T-cell (primary cell): ENCODE measurements at regions not wholly inside any gene's neighbourhood (a gene's known extent, or its start where the extent isn't known, plus 50 kb on each side); places are given as distances from the start of the nearest gene placed in this dataset.

ENCODE experiments used
- ATAC-seq, 4 experiments: fragments of 200-7000 bp in 3 of 4; fragments of 150-1000 bp in 1 of 4; cut with Tn5 transposase; replicated peaks in 1 of 4; 1 replicate in 3 of 4; 2 replicates in 1 of 4; pipeline ENCODE4 v1.10.0; 2021; ENCODE audit warnings: moderate library complexity in 3 of 4, mild to moderate bottlenecking in 2 of 4, moderate number of reproducible peaks in 1 of 4
- CTCF ChIA-PET, 2 donors: fragments of 300-600 bp; sonication (Branson Sonifier 250); formaldehyde crosslinking; loops; one replicate each; lab custom pipeline; 2022; ENCODE audit warnings: antibody characterized with exemption in 2 of 2; lab: Charles Lee
- POLR2A ChIA-PET, 2 donors: fragments of 300-600 bp; sonication (Branson Sonifier 250); formaldehyde crosslinking; loops; one replicate each; lab custom pipeline; 2022; ENCODE audit warnings: antibody characterized with exemption in 2 of 2; lab: Charles Lee
- DNase-seq, 35 experiments: peaks; one replicate each; pipeline versions ENCODE4 v3.0.0 to v3.0.0-alpha.2; 2013 to 2023
- H3K27ac ChIP-seq: one replicate; pipeline ENCODE4 v1.5.1; 2013; ENCODE audit warnings: low read length
- H3K27me3 ChIP-seq, 2 experiments: replicated peaks in 1 of 2; 1 replicate in 1 of 2; 2 replicates in 1 of 2; pipeline versions ENCODE4 v1.6.1 to v1.7.0; 2013; ENCODE audit warnings: low read length in 1 of 2, mixed read lengths in 1 of 2; ENCODE audit not compliant: control insufficient read depth in 2 of 2, insufficient read depth in 2 of 2; ENCODE audit errors: extremely low read depth in 1 of 2
- H3K36me3 ChIP-seq, 2 donors: 1 replicate in 1 of 2; 2 replicates in 1 of 2; pipeline versions ENCODE4 v1.6.1 to v1.7.0; 2013; ENCODE audit warnings: low read length in 1 of 2; ENCODE audit not compliant: control insufficient read depth in 2 of 2, insufficient read depth in 1 of 2; ENCODE audit errors: extremely low read depth in 1 of 2
- H3K4me1 ChIP-seq, 2 experiments: 1 replicate in 1 of 2; 2 replicates in 1 of 2; pipeline versions ENCODE4 v1.6.1 to v1.7.0; 2013; ENCODE audit warnings: low read length in 2 of 2, mixed read lengths in 1 of 2; ENCODE audit not compliant: insufficient read depth in 2 of 2, control insufficient read depth in 1 of 2; ENCODE audit errors: extremely low read depth in 1 of 2
- H3K4me3 ChIP-seq, 2 donors: 1 replicate in 1 of 2; 2 replicates in 1 of 2; pipeline versions ENCODE4 v1.5.1 to v1.7.0; 2013; ENCODE audit warnings: mild to moderate bottlenecking in 2 of 2, low read length in 1 of 2, moderate library complexity in 1 of 2; ENCODE audit not compliant: control insufficient read depth in 1 of 2; ENCODE audit errors: extremely low read depth in 1 of 2
- H3K9me3 ChIP-seq: 2 replicates; pipeline ENCODE4 v1.7.0; 2013
- H3K27ac Mint-ChIP-seq, 2 donors: one replicate each; pipeline ENCODE4 v1.8.0; 2020 to 2021; ENCODE audit warnings: mild to moderate bottlenecking in 2 of 2, mixed read lengths in 2 of 2
- H3K27me3 Mint-ChIP-seq, 2 donors: one replicate each; pipeline ENCODE4 v1.8.0; 2021 to 2022; ENCODE audit warnings: mixed read lengths in 2 of 2
- H3K36me3 Mint-ChIP-seq: one replicate; pipeline ENCODE4 v1.8.0; 2021; ENCODE audit warnings: mixed read lengths
- H3K4me1 Mint-ChIP-seq, 3 donors: one replicate each; pipeline ENCODE4 v1.8.0; 2020 to 2022; ENCODE audit warnings: mixed read lengths in 3 of 3, mild to moderate bottlenecking in 1 of 3
- H3K4me3 Mint-ChIP-seq, 3 donors: one replicate each; pipeline ENCODE4 v1.8.0; 2020 to 2022; ENCODE audit warnings: mild to moderate bottlenecking in 3 of 3, mixed read lengths in 3 of 3, moderate library complexity in 3 of 3
- H3K9me3 Mint-ChIP-seq, 3 donors: one replicate each; pipeline ENCODE4 v1.8.0; 2020 to 2022; ENCODE audit warnings: mixed read lengths in 3 of 3
- WGBS: methylation state at CpG from one replicate; pipeline ENCODE4 v1.1.5; 2013; ENCODE audit warnings: missing lambda C conversion rate; ENCODE audit not compliant: insufficient coverage; 5-methylcytosine and 5-hydroxymethylcytosine counted together

GRCh38 chr1:165067829-165068228 is 288.7 kb downstream of the LMX1A start:
- Mint-ChIP-seq H3K4me1 (no peaks in the 10 kb centered on the region), H3K4me3 (no peak overlapping the region), H3K36me3 (no peaks in the 10 kb centered on the region), H3K9me3 (no peaks in the 10 kb centered on the region), H3K27me3 (no peaks in the 10 kb centered on the region), H3K27ac (no peak overlapping the region)
- no peaks in the 10 kb centered on the region for H3K4me1 ChIP-seq
- H3K4me3 ChIP-seq = no peak overlapping the region
- POLR2A ChIA-PET = no interaction called here
- no peaks in the 10 kb centered on the region for H3K9me3 ChIP-seq
- CTCF ChIA-PET = interaction anchor here (0.6 kb wide), 2 partner anchors 41 to 69 kb away, joined by 3 read pairs; no protein-coding TSS in a partner anchor
- H3K27ac ChIP-seq = no peak overlapping the region
- DNase-seq = no peak
- H3K36me3 ChIP-seq = no peaks in the 10 kb centered on the region
- no peaks in the 10 kb centered on the region for H3K27me3 ChIP-seq
- ATAC-seq = no peak
- WGBS = no CpG with 5 or more reads among the region's 2 CpGs

- H3K36me3 Mint-ChIP-seq = no peaks in the 10 kb centered on the region
- no peak overlapping the region for H3K4me3 ChIP-seq
- WGBS = 63% methylated on average over 5 of the region's 6 CpGs
- H3K27ac Mint-ChIP-seq = no peak overlapping the region
- ATAC-seq (no peak), DNase-seq (no peak)
- no peaks in the 10 kb centered on the region for H3K4me1 Mint-ChIP-seq
- no peaks in the 10 kb centered on the region for H3K27me3 Mint-ChIP-seq
- ChIA-PET POLR2A (no interaction called here), CTCF (no interaction called here)
- no peak overlapping the region for H3K27ac ChIP-seq
- H3K36me3 ChIP-seq = no peaks in the 10 kb centered on the region
- no peak overlapping the region for H3K4me3 Mint-ChIP-seq
- H3K4me1 ChIP-seq = no peaks in the 10 kb centered on the region
- no peaks in the 10 kb centered on the region for H3K9me3 ChIP-seq
- H3K27me3 ChIP-seq = no peaks in the 10 kb centered on the region
- no peaks in the 10 kb centered on the region for H3K9me3 Mint-ChIP-seq
Measured at GRCh38 chr1:165063181-165063965, 293.1 kb downstream of the LMX1A start.

GRCh38 chr1:165062346-165062745 is 294.2 kb downstream of the LMX1A start:
- POLR2A ChIA-PET = no interaction called here
- Histone ChIP-seq H3K27ac (no peak overlapping the region), H3K27me3 (no peaks in the 10 kb centered on the region), H3K36me3 (no peaks in the 10 kb centered on the region), H3K4me1 (no peaks in the 10 kb centered on the region), H3K4me3 (no peak overlapping the region), H3K9me3 (no peaks in the 10 kb centered on the region)
- Mint-ChIP-seq H3K9me3 (no peaks in the 10 kb centered on the region), H3K4me1 (no peaks in the 10 kb centered on the region), H3K27me3 (peaks cover 0 to 2% of the 10 kb centered on the region in 2 donors), H3K4me3 (no peak overlapping the region), H3K27ac (no peak overlapping the region), H3K36me3 (no peaks in the 10 kb centered on the region)
- CTCF ChIA-PET = no interaction called here
- DNase-seq = no peak
- 50% methylated on average over 1 of the region's 4 CpGs for whole genome bisulfite sequencing
- ATAC-seq = no peak

GRCh38 chr1:165060285-165060793 is 296.2 kb downstream of the LMX1A start:
- no peaks in the 10 kb centered on the region for H3K27me3 ChIP-seq
- DNase-seq = no peak
- H3K4me3 Mint-ChIP-seq = no peak overlapping the region
- no peaks in the 10 kb centered on the region for H3K36me3 Mint-ChIP-seq
- WGBS = 87% methylated on average over 5 of the region's 6 CpGs
- H3K4me3 ChIP-seq = no peak overlapping the region
- H3K36me3 ChIP-seq = no peaks in the 10 kb centered on the region
- H3K9me3 ChIP-seq = no peaks in the 10 kb centered on the region
- no peak for ATAC-seq
- no peaks in the 10 kb centered on the region for H3K4me1 ChIP-seq
- no peak overlapping the region for H3K27ac Mint-ChIP-seq
- CTCF ChIA-PET = no interaction called here
- H3K27ac ChIP-seq = no peak overlapping the region
- no peaks in the 10 kb centered on the region for H3K9me3 Mint-ChIP-seq
- H3K4me1 Mint-ChIP-seq = no peaks in the 10 kb centered on the region
- POLR2A ChIA-PET = no interaction called here
- H3K27me3 Mint-ChIP-seq = peaks cover 0 to 7% of the 10 kb centered on the region in 2 donors

- H3K9me3 Mint-ChIP-seq = no peaks in the 10 kb centered on the region
- H3K9me3 ChIP-seq = no peaks in the 10 kb centered on the region
- CTCF ChIA-PET = no interaction called here
- no peak overlapping the region for H3K4me3 Mint-ChIP-seq
- no peak overlapping the region for H3K27ac ChIP-seq
- H3K36me3 Mint-ChIP-seq = no peaks in the 10 kb centered on the region
- no peaks in the 10 kb centered on the region for H3K4me1 ChIP-seq
- peaks cover 0 to 7% of the 10 kb centered on the region in 2 donors for H3K27me3 Mint-ChIP-seq
- no peaks in the 10 kb centered on the region for H3K36me3 ChIP-seq
- no peaks in the 10 kb centered on the region for H3K4me1 Mint-ChIP-seq
- POLR2A ChIA-PET = no interaction called here
- H3K27ac Mint-ChIP-seq = no peak overlapping the region
- no CpG with 5 or more reads among the region's 3 CpGs for WGBS
- no peaks in the 10 kb centered on the region for H3K27me3 ChIP-seq
- DNase-seq = no peak
- no peak for ATAC-seq
- no peak overlapping the region for H3K4me3 ChIP-seq
Measured at GRCh38 chr1:165057956-165058355, 298.6 kb downstream of the LMX1A start.

- Histone ChIP-seq H3K27me3 (no peaks in the 10 kb centered on the region), H3K4me3 (no peak overlapping the region), H3K9me3 (no peaks in the 10 kb centered on the region), H3K4me1 (no peaks in the 10 kb centered on the region), H3K27ac (no peak overlapping the region), H3K36me3 (no peaks in the 10 kb centered on the region)
- no peaks in the 10 kb centered on the region for H3K4me1 Mint-ChIP-seq
- DNase-seq (no peak), ATAC-seq (no peak)
- peaks cover 0 to 7% of the 10 kb centered on the region in 2 donors for H3K27me3 Mint-ChIP-seq
- no peaks in the 10 kb centered on the region for H3K9me3 Mint-ChIP-seq
- POLR2A ChIA-PET = no interaction called here
- H3K36me3 Mint-ChIP-seq = no peaks in the 10 kb centered on the region
- WGBS = 56% methylated on average over 2 of the region's 2 CpGs
- H3K4me3 Mint-ChIP-seq = no peak overlapping the region
- CTCF ChIA-PET = no interaction called here
- H3K27ac Mint-ChIP-seq = no peak overlapping the region
Measured at GRCh38 chr1:165056914-165057313, 299.6 kb downstream of the LMX1A start.
